GM21367 (cell line): ENCODE measurements at regions not wholly inside any gene's neighbourhood (a gene's known extent, or its start where the extent isn't known, plus 50 kb on each side); places are given as distances from the start of the nearest gene placed in this dataset.
A peak's percentile ranks its signal among the peaks of the same experiment; 100 is the strongest.

ENCODE experiments used
- ATAC-seq: cut with Tn5 transposase; IDR thresholded peaks from one replicate; pipeline ENCODE4 v1.9.1; 2021; ENCODE audit not compliant: unreplicated experiment

GRCh38 chr2:38174131-38174530 is 98.2 kb upstream of the CYP1B1 start:
- ATAC-seq: no peak

GRCh38 chr2:38173683-38174082 is 97.7 kb upstream of the CYP1B1 start:
- no peak for ATAC-seq

GRCh38 chr2:38171208-38171855 is 95.4 kb upstream of the CYP1B1 start:
- no peak for ATAC-seq

- ATAC-seq: no peak
These were observed 94.8 kb upstream of the CYP1B1 start for GRCh38 chr2:38170733-38171132.

- no peak for ATAC-seq
These were observed 94.1 kb upstream of the CYP1B1 start for GRCh38 chr2:38170067-38170466.

GRCh38 chr2:38168710-38169480 is 92.9 kb upstream of the CYP1B1 start:
- no peak for ATAC-seq

- no peak for ATAC-seq
These were observed 92.0 kb upstream of the CYP1B1 start for GRCh38 chr2:38167968-38168350.

GRCh38 chr2:38165698-38166097 is 89.7 kb upstream of the CYP1B1 start:
- no peak for ATAC-seq

- peak; percentile 71 for ATAC-seq
These were observed 88.9 kb upstream of the CYP1B1 start for GRCh38 chr2:38164881-38165280.

- ATAC-seq: no peak
These were observed 87.6 kb upstream of the CYP1B1 start for GRCh38 chr2:38163579-38163978.

GRCh38 chr2:38163006-38163405 is 87.1 kb upstream of the CYP1B1 start:
- no peak for ATAC-seq

- ATAC-seq: no peak
These were observed 84.6 kb upstream of the CYP1B1 start for GRCh38 chr2:38160516-38160915.

GRCh38 chr2:38159597-38159996 is 83.6 kb upstream of the CYP1B1 start:
- no peak for ATAC-seq

GRCh38 chr2:38159191-38159590 is 83.2 kb upstream of the CYP1B1 start:
- no peak for ATAC-seq

- no peak for ATAC-seq
These were observed 82.6 kb upstream of the CYP1B1 start for GRCh38 chr2:38158378-38159118.

- no peak for ATAC-seq
These were observed 80.5 kb upstream of the CYP1B1 start for GRCh38 chr2:38156436-38156835.

- ATAC-seq: no peak
These were observed 79.1 kb upstream of the CYP1B1 start for GRCh38 chr2:38155015-38155414.

GRCh38 chr2:38154395-38154794 is 78.4 kb upstream of the CYP1B1 start:
- ATAC-seq: no peak

GRCh38 chr2:38153476-38154135 is 77.7 kb upstream of the CYP1B1 start:
- ATAC-seq: no peak

- ATAC-seq: no peak
These were observed 77.0 kb upstream of the CYP1B1 start for GRCh38 chr2:38152913-38153312.

- no peak for ATAC-seq
These were observed 76.1 kb upstream of the CYP1B1 start for GRCh38 chr2:38152035-38152434.
